LNCaP clone FGC (cell line): ENCODE measurements at regions not wholly inside any gene's neighbourhood (a gene's known extent, or its start where the extent isn't known, plus 50 kb on each side); places are given as distances from the start of the nearest gene placed in this dataset.

Experiments
- DNase-seq: peaks from one replicate; pipeline ENCODE4 v3.0.0-alpha.2; 2011; ENCODE audit warnings: low read depth
- H3K4me3 ChIP-seq: 2 replicates; pipeline ENCODE4 v1.5.1; 2011; ENCODE audit warnings: mild to moderate bottlenecking, low read depth, low read length, control low read depth
- CTCF ChIP-seq: IDR thresholded peaks from 2 replicates; pipeline ENCODE4 v1.5.1; 2012; ENCODE audit warnings: mild to moderate bottlenecking; ENCODE audit not compliant: control insufficient read depth, insufficient read depth; ENCODE audit errors: extremely low read depth

- TF ChIP-seq CTCF = no peak
- no peak for DNase-seq
- no peak overlapping the region for H3K4me3 ChIP-seq
These were observed 681.0 kb upstream of the USP24 start for GRCh38 chr1:55896210-55896609.

GRCh38 chr1:55894521-55894920 is 679.4 kb upstream of the USP24 start:
- no peak overlapping the region for H3K4me3 ChIP-seq
- no peak for TF ChIP-seq CTCF
- no peak for DNase-seq

GRCh38 chr1:55893155-55893554 is 678.0 kb upstream of the USP24 start:
- TF ChIP-seq CTCF = peak; percentile 50
- DNase-seq = peak; percentile 18
- no peak overlapping the region for H3K4me3 ChIP-seq

- TF ChIP-seq CTCF = no peak
- no peak overlapping the region for H3K4me3 ChIP-seq
- no peak for DNase-seq
These were observed 673.6 kb upstream of the USP24 start for GRCh38 chr1:55888685-55889317.

GRCh38 chr1:55886856-55887712 is 671.9 kb upstream of the USP24 start:
- DNase-seq = no peak
- H3K4me3 ChIP-seq = no peak overlapping the region
- TF ChIP-seq CTCF = no peak

- no peak for DNase-seq
- H3K4me3 ChIP-seq = no peak overlapping the region
- TF ChIP-seq CTCF = no peak
These were observed 670.5 kb upstream of the USP24 start for GRCh38 chr1:55885619-55886018.
